OCI-LY7 (cell line): ENCODE measurements at regions not wholly inside any gene's neighbourhood (a gene's known extent, or its start where the extent isn't known, plus 50 kb on each side); places are given as distances from the start of the nearest gene placed in this dataset.

ENCODE experiments used
- CTCF ChIP-seq: fragments of 200-600 bp; sonication (generic); conservative IDR thresholded peaks from 2 replicates; pipeline ENCODE4 v1.5.1; 2014; ENCODE audit warnings: mild to moderate bottlenecking, antibody characterized with exemption, low read length, moderate library complexity, mixed read lengths
- EZH2phosphoT487 ChIP-seq: fragments of 200-600 bp; sonication (generic); IDR thresholded peaks from 2 replicates; pipeline ENCODE4 v1.6.1; 2018; ENCODE audit warnings: low read depth, borderline replicate concordance, mild to moderate bottlenecking, mixed run types, antibody characterized with exemption, low read length, moderate library complexity, mixed read lengths

GRCh38 chr10:131724891-131725580 is 175.8 kb upstream of the PPP2R2D start:
- TF ChIP-seq CTCF (no peak), EZH2phosphoT487 (no peak)
